Ishikawa (cell line): ENCODE measurements at regions not wholly inside any gene's neighbourhood (a gene's known extent, or its start where the extent isn't known, plus 50 kb on each side); places are given as distances from the start of the nearest gene placed in this dataset.

Experiments used
- CEBPB ChIP-seq: IDR thresholded peaks from 2 replicates; pipeline ENCODE4 v1.6.1; 2012
- CREB1 ChIP-seq: IDR thresholded peaks from 2 replicates; pipeline ENCODE4 v1.6.1; 2012; ENCODE audit warnings: low read depth
- EGR1 ChIP-seq: IDR thresholded peaks from 2 replicates; pipeline ENCODE4 v1.6.1; 2012
- EP300 ChIP-seq: IDR thresholded peaks from 2 replicates; pipeline ENCODE4 v1.6.1; 2012; ENCODE audit warnings: borderline replicate concordance
- FOXM1 ChIP-seq: IDR thresholded peaks from 2 replicates; pipeline ENCODE4 v1.6.1; 2012; ENCODE audit warnings: low read depth, borderline replicate concordance
- NFIC ChIP-seq: IDR thresholded peaks from 2 replicates; pipeline ENCODE4 v1.6.1; 2012
- RAD21 ChIP-seq: IDR thresholded peaks from 2 replicates; pipeline ENCODE4 v1.6.1; 2012; ENCODE audit warnings: low read depth
- REST ChIP-seq: IDR thresholded peaks from 2 replicates; pipeline ENCODE4 v1.6.1; 2012; ENCODE audit warnings: low read depth, mild to moderate bottlenecking
- TAF1 ChIP-seq: IDR thresholded peaks from 2 replicates; pipeline ENCODE4 v1.6.1; 2012; ENCODE audit warnings: low read depth, mild to moderate bottlenecking
- TCF12 ChIP-seq: IDR thresholded peaks from 2 replicates; pipeline ENCODE4 v1.6.1; 2012; ENCODE audit warnings: low read depth
- TEAD4 ChIP-seq: IDR thresholded peaks from 2 replicates; pipeline ENCODE4 v1.6.1; 2012
- YY1 ChIP-seq: IDR thresholded peaks from 2 replicates; pipeline ENCODE4 v1.6.1; 2012; ENCODE audit warnings: low read depth
- ZBTB7A ChIP-seq: IDR thresholded peaks from 2 replicates; pipeline ENCODE4 v1.6.1; 2012; ENCODE audit warnings: low read depth
- TF ChIP-seq, protein P1 (sequence below): IDR thresholded peaks from 2 replicates; pipeline ENCODE4 v1.6.1; 2012
- TF ChIP-seq, protein P2 (sequence below): IDR thresholded peaks from 2 replicates; pipeline ENCODE4 v1.6.1; 2012

- TF ChIP-seq TAF1 (no peak), REST (no peak), RAD21 (no peak), NFIC (no peak), TEAD4 (no peak)
These were observed 1267.3 kb downstream of the PCDH19 start for GRCh38 chrX:99142745-99143144.

DNA sequence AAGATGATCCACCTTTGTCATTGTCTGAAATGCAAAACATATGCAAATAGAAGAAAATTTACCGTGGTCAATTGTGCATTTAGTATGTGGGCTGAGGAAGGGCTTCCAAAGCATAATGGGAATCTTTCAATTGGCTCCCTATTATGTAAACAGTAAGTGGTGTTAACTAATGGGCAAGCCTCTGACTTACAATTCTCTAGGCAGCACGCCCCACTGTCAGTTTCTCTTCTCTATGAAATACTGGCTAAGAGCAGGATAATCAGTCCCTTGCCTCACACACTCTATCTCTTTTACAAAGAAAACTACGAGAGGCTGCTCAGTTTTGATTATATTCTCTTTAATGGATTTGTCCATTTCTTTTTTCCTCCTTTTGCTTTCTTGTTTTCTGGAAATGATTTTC lies 1272.6 kb downstream of the PCDH19 start:
- TF ChIP-seq TAF1 (no peak), ZBTB7A (no peak), FOXM1 (no peak)

DNA sequence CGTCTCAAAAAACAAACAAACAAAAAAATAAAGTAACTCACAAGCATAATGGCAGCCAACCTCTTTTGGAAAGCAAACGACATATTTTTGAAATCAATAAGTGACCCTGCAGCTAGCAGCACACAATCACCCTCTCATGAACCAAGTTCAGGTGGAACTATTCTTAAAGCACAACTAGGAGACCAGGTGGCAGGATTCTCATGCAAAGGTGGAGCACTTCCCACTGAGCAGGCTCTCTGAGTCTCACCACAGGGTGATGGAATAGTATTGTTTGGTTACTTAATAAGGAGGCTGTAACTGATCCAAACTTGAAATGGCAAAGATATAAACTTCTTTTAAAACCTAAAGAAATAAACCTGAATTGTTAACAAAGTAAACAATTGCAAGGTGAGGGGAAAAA lies 1293.1 kb downstream of the PCDH19 start:
- TF ChIP-seq RAD21, result no peak
- TF ChIP-seq EP300, result no peak
- TF ChIP-seq, protein P1, sequence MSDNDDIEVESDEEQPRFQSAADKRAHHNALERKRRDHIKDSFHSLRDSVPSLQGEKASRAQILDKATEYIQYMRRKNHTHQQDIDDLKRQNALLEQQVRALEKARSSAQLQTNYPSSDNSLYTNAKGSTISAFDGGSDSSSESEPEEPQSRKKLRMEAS, result no peak
- TF ChIP-seq FOXM1, result no peak
- TF ChIP-seq, protein P2, sequence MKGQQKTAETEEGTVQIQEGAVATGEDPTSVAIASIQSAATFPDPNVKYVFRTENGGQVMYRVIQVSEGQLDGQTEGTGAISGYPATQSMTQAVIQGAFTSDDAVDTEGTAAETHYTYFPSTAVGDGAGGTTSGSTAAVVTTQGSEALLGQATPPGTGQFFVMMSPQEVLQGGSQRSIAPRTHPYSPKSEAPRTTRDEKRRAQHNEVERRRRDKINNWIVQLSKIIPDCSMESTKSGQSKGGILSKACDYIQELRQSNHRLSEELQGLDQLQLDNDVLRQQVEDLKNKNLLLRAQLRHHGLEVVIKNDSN, result no peak
- no peak for TF ChIP-seq ZBTB7A
- no peak for TF ChIP-seq REST
- TF ChIP-seq TCF12, result no peak
- TF ChIP-seq CREB1, result no peak
- no peak for TF ChIP-seq NFIC
- TF ChIP-seq TEAD4, result no peak
- no peak for TF ChIP-seq YY1
- no peak for TF ChIP-seq EGR1
- no peak for TF ChIP-seq TAF1
- no peak for TF ChIP-seq CEBPB

- TF ChIP-seq EGR1 (no peak), NFIC (no peak), EP300 (no peak), YY1 (no peak), TEAD4 (no peak), CEBPB (no peak)
- TF ChIP-seq, protein P1, result no peak
These were observed 1314.0 kb downstream of the PCDH19 start for GRCh38 chrX:99095965-99096635.

DNA sequence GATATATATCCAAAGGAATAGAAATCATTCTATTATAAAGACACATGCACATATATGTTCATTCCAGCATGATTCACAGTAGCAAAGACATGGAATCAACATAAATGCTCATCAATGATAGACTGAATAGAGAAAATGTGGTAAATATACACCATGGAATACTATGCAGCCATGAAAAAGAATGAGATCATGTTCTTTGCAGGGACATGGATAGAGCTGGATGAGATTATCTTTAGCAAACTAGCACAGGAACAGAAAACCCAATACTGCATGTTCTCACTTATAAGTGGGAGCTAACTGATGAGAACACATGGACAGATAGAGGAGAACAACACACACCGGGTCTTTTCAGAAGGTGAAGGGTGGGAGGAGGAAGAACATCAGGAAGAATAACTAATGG lies 1318.6 kb downstream of the PCDH19 start:
- no peak for TF ChIP-seq RAD21
- no peak for TF ChIP-seq TEAD4
- no peak for TF ChIP-seq EGR1
- no peak for TF ChIP-seq YY1
- no peak for TF ChIP-seq TCF12
- TF ChIP-seq ZBTB7A, result no peak
- TF ChIP-seq EP300, result no peak
- TF ChIP-seq, protein P2, result no peak
- no peak for TF ChIP-seq REST
- TF ChIP-seq, protein P1, result no peak
- no peak for TF ChIP-seq TAF1
- TF ChIP-seq NFIC, result no peak
- no peak for TF ChIP-seq CEBPB
- TF ChIP-seq CREB1, result no peak
- TF ChIP-seq FOXM1, result no peak
